ENCODE measurements at regions not wholly inside any gene's neighbourhood (a gene's known extent, or its start where the extent isn't known, plus 50 kb on each side); places are given as distances from the start of the nearest gene placed in this dataset.

DNA sequence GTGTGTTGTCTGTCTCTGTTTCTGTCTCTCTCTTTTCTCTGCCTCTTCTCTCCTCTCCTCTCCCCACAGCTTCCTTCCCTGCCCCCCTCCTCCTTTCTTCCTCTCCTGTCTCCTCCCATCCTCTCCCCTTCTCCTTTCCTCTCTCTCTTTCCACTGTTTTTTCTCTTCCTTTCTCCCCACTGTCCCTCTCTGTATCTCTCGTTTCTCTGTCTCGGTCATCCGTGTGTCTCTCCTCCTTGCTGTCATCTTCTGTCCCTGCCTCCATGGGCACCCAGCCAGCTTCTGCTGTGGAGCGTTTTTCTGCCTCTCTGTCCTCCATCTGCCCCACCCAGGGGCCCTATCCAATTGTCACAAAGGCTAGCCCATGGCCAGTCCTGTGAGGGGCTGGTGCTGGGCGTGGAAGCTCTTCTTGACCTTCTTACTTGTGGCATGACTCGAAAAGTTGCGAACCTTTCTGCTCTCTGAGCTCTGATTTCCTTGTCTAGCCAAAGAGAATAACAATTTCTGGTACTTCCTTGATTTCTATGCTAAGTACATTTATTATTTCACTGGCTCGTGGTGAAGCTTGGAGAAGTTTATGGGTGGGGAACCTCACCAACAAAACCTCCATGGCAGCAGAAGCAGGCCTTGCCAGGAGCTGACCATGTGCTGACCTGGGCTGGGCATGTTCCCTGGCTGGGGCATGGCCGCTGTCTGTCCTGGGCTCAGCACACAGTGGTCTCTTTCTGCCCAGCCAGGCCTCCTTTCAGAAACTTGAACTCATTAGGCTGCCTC, 69.3 kb downstream of the CEBPB start:
- Histone ChIP-seq H3K36me3 (ENCODE audit: control insufficient read depth, insufficient read depth, low read length) (no peaks in the 10 kb centered on the region), H3K9me3 (ENCODE audit: control insufficient read depth, low read length) (no peaks in the 10 kb centered on the region), H3K4me1 (ENCODE audit: control insufficient read depth, insufficient read depth, low read length, poor library complexity, severe bottlenecking) (peaks cover 9% of the 10 kb centered on the region), H3K27ac (ENCODE audit: low read depth, low read length, severe bottlenecking) (no peak overlapping the region), H3K4me3 (ENCODE audit: extremely low read depth, insufficient read depth, low read length, poor library complexity, severe bottlenecking) (no peak overlapping the region)
- 85 to 86% methylated on average over 6 to 7 of the region's 9 CpGs for WGBS, 2 experiments (ENCODE audit: insufficient coverage in 2 of 2)

DNA sequence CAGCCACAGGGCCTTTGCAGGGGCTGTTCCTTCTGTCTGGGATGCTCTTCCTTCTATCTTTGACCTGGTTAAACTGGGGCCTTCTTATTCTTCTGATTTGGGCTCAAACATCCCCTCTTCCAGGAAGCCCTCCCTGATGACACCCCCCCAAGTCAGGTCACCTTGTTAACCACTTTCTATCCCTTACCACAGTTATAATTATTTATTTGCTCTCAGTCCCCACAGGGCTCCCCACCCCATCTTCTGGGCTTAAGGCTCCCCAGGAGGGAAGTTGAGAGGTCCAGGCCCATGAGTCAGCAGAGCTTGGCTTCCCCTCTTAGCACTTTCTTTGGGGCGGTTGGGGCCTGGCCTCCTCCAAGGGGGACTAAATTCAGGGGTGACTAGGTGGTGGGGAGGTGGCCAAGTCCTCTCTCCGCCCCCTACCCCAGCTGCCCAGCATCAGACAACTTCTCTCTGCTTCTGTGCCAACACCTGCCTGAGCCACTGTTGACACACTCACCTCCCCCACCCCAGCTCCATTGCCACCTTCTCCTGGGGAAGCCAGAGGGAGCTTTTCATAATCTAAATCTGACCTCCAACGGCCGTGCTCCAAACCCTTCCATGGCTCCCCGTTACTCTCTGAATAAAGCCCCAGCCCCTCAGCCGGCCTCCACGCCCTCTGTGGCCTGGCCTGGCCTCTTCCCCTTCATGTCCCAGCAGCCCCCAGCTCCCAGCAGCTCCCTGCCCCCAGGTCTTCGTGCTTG, 70.0 kb downstream of the CEBPB start:
- H3K36me3 ChIP-seq (ENCODE audit: control insufficient read depth, insufficient read depth, low read length), result no peaks in the 10 kb centered on the region
- peaks cover 9% of the 10 kb centered on the region for H3K4me1 ChIP-seq (ENCODE audit: control insufficient read depth, insufficient read depth, low read length, poor library complexity, severe bottlenecking)
- WGBS, 2 experiments (ENCODE audit: insufficient coverage in 2 of 2), result 86 to 94% methylated on average over 6 of the region's 8 CpGs
- H3K9me3 ChIP-seq (ENCODE audit: control insufficient read depth, low read length), result no peaks in the 10 kb centered on the region
- no peak overlapping the region for H3K4me3 ChIP-seq (ENCODE audit: extremely low read depth, insufficient read depth, low read length, poor library complexity, severe bottlenecking)
- H3K27ac ChIP-seq (ENCODE audit: low read depth, low read length, severe bottlenecking), result no peak overlapping the region

DNA sequence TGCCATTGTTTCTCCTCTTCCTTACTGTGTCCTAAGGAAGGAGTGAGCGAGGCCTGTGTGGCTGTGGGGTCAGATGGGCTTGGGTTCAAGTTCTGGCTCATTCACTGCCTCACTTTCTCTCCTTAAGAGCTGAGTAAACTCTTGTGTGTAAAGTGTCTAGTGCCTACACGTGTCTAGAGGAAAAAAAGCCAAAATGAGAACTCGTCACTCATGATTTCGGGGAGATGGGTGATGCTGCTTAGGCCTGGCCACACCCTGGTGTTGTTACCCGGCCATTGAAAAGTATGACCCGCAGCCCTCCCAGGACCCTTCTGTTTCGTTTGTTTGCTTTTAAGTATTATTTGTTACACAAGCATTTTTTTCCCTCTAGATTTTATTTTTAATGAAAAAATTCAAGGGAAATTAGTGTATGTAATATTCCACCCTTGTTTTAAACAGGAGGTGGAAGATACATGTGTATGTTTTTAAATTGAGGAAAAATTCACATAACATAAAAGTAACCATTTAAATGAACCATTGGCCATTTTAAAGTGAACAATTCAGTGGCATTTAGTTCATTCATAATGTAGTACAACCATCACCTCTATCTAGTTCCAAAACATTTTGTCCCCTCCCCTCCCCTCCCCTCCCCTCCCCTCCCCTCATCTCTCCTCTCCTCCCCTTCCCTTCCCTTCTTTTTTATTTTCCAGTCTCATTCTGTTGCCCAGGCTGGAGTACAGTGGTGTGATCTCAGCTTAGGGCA, 71.0 kb downstream of the CEBPB start:
- no peak overlapping the region for H3K4me3 ChIP-seq (ENCODE audit: extremely low read depth, insufficient read depth, low read length, poor library complexity, severe bottlenecking)
- no peaks in the 10 kb centered on the region for H3K36me3 ChIP-seq (ENCODE audit: control insufficient read depth, insufficient read depth, low read length)
- WGBS, 2 experiments (ENCODE audit: insufficient coverage in 2 of 2), result 91 to 98% methylated on average over 4 of the region's 7 CpGs
- H3K4me1 ChIP-seq (ENCODE audit: control insufficient read depth, insufficient read depth, low read length, poor library complexity, severe bottlenecking), result peaks cover 9% of the 10 kb centered on the region
- H3K9me3 ChIP-seq (ENCODE audit: control insufficient read depth, low read length), result no peaks in the 10 kb centered on the region
- no peak overlapping the region for H3K27ac ChIP-seq (ENCODE audit: low read depth, low read length, severe bottlenecking)

GRCh38 chr20:50263831-50264230, 73.2 kb downstream of the CEBPB start:
- H3K4me1 ChIP-seq (ENCODE audit: control insufficient read depth, insufficient read depth, low read length, poor library complexity, severe bottlenecking), result peaks cover 9% of the 10 kb centered on the region
- no peak overlapping the region for H3K27ac ChIP-seq (ENCODE audit: low read depth, low read length, severe bottlenecking)
- H3K4me3 ChIP-seq (ENCODE audit: extremely low read depth, insufficient read depth, low read length, poor library complexity, severe bottlenecking), result no peak overlapping the region
- no peaks in the 10 kb centered on the region for H3K36me3 ChIP-seq (ENCODE audit: control insufficient read depth, insufficient read depth, low read length)
- 86 to 90% methylated on average over 2 of the region's 3 CpGs for WGBS, 2 experiments (ENCODE audit: insufficient coverage in 2 of 2)
- H3K9me3 ChIP-seq (ENCODE audit: control insufficient read depth, low read length), result no peaks in the 10 kb centered on the region

GRCh38 chr20:50264534-50265145, 74.0 kb downstream of the CEBPB start:
- Histone ChIP-seq H3K9me3 (ENCODE audit: control insufficient read depth, low read length) (no peaks in the 10 kb centered on the region), H3K4me3 (ENCODE audit: extremely low read depth, insufficient read depth, low read length, poor library complexity, severe bottlenecking) (no peak overlapping the region), H3K36me3 (ENCODE audit: control insufficient read depth, insufficient read depth, low read length) (no peaks in the 10 kb centered on the region), H3K4me1 (ENCODE audit: control insufficient read depth, insufficient read depth, low read length, poor library complexity, severe bottlenecking) (peaks cover 11% of the 10 kb centered on the region), H3K27ac (ENCODE audit: low read depth, low read length, severe bottlenecking) (no peak overlapping the region)
- WGBS, 2 experiments (ENCODE audit: insufficient coverage in 2 of 2), result 95 to 96% methylated on average over 10 to 12 of the region's 13 CpGs

DNA sequence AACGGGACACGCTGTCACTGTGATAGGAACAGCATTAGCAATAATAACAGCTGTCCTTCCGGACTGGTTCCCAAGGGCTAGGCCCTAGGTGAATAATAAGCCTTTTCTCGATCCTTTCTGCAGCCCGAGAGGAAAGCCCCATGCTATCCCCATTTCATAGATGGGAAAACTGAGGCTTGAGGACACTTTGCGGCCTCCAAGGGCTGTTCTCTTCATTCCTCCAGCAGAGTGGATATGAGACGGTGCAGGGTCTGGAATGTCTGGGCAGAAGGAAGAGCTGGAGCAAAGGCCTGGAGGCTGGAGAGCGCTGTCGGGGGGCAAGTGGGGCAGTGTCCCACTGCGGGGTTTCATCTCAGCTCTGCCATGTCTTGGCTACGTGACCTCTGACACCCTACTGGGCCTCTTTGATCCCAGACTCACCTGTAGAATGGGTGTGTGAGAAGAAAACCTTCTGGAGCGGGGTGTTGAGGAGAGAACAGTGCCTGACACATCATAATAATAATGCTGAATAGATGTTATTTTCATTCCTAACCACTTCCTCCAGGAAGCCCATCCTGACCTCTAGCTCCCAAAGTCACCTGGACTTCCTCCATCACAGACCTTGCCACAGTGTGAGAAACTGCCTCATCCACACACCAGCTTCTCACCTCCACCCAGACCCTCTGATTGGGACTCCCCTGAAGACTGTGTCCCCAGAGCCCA, 74.8 kb downstream of the CEBPB start:
- peaks cover 6% of the 10 kb centered on the region for H3K4me1 ChIP-seq (ENCODE audit: control insufficient read depth, insufficient read depth, low read length, poor library complexity, severe bottlenecking)
- 90 to 92% methylated on average over 8 to 10 of the region's 12 CpGs for WGBS, 2 experiments (ENCODE audit: insufficient coverage in 2 of 2)
- no peaks in the 10 kb centered on the region for H3K9me3 ChIP-seq (ENCODE audit: control insufficient read depth, low read length)

GRCh38 chr20:50266293-50267040, 75.8 kb downstream of the CEBPB start:
- H3K4me3 ChIP-seq (ENCODE audit: extremely low read depth, insufficient read depth, low read length, poor library complexity, severe bottlenecking), result no peak overlapping the region
- H3K4me1 ChIP-seq (ENCODE audit: control insufficient read depth, insufficient read depth, low read length, poor library complexity, severe bottlenecking), result peaks cover 5% of the 10 kb centered on the region
- H3K27ac ChIP-seq (ENCODE audit: low read depth, low read length, severe bottlenecking), result no peak overlapping the region
- 93 to 95% methylated on average over 8 to 9 of the region's 10 CpGs for whole genome bisulfite sequencing, 2 experiments (ENCODE audit: insufficient coverage in 2 of 2)
- no peaks in the 10 kb centered on the region for H3K36me3 ChIP-seq (ENCODE audit: control insufficient read depth, insufficient read depth, low read length)
- H3K9me3 ChIP-seq (ENCODE audit: control insufficient read depth, low read length), result no peaks in the 10 kb centered on the region

More for the DNA sequence above, 74.8 kb downstream of the CEBPB start:
- no peak overlapping the region for H3K27ac ChIP-seq (ENCODE audit: low read depth, low read length, severe bottlenecking)
- H3K36me3 ChIP-seq (ENCODE audit: control insufficient read depth, insufficient read depth, low read length), result no peaks in the 10 kb centered on the region
- H3K4me3 ChIP-seq (ENCODE audit: extremely low read depth, insufficient read depth, low read length, poor library complexity, severe bottlenecking), result no peak overlapping the region

- Histone ChIP-seq H3K36me3 (ENCODE audit: control insufficient read depth, insufficient read depth, low read length) (no peaks in the 10 kb centered on the region), H3K9me3 (ENCODE audit: control insufficient read depth, low read length) (no peaks in the 10 kb centered on the region), H3K4me1 (ENCODE audit: control insufficient read depth, insufficient read depth, low read length, poor library complexity, severe bottlenecking) (peaks cover 5% of the 10 kb centered on the region), H3K4me3 (ENCODE audit: extremely low read depth, insufficient read depth, low read length, poor library complexity, severe bottlenecking) (no peak overlapping the region), H3K27ac (ENCODE audit: low read depth, low read length, severe bottlenecking) (no peak overlapping the region)
- WGBS, 2 experiments (ENCODE audit: insufficient coverage in 2 of 2), result 78 to 87% methylated on average over 17 to 19 of the region's 21 CpGs
These were observed 76.6 kb downstream of the CEBPB start for GRCh38 chr20:50267041-50267865.

DNA sequence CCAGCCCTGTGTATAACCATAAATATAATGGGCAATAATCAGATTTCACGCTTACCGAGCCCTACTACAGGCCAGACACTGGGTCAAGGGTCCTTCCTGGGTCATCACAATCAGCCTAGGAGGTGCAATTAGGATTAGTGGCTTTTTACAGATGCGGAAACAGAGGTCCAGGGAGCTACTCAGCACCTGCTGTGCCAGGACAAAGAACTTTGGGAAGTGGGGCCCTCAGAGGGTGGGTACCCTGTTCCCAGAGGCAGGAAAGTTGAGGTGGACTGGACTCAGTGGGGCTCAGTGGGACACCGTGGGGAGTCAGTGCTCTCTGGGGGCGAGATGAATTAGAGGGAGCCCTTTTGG, 77.2 kb downstream of the CEBPB start:
- no peak overlapping the region for H3K4me3 ChIP-seq (ENCODE audit: extremely low read depth, insufficient read depth, low read length, poor library complexity, severe bottlenecking)
- WGBS, 2 experiments (ENCODE audit: insufficient coverage in 2 of 2), result 76 to 78% methylated on average over 3 to 5 of the region's 5 CpGs
- no peaks in the 10 kb centered on the region for H3K36me3 ChIP-seq (ENCODE audit: control insufficient read depth, insufficient read depth, low read length)
- H3K9me3 ChIP-seq (ENCODE audit: control insufficient read depth, low read length), result no peaks in the 10 kb centered on the region
- H3K4me1 ChIP-seq (ENCODE audit: control insufficient read depth, insufficient read depth, low read length, poor library complexity, severe bottlenecking), result peaks cover 5% of the 10 kb centered on the region
- no peak overlapping the region for H3K27ac ChIP-seq (ENCODE audit: low read depth, low read length, severe bottlenecking)
